DMS153 (cell line): ENCODE measurements at regions not wholly inside any gene's neighbourhood (a gene's known extent, or its start where the extent isn't known, plus 50 kb on each side); places are given as distances from the start of the nearest gene placed in this dataset.
"Not testable (repeated sequence)": the region's sequence is repeated elsewhere in the genome, so short reads cannot be mapped to it uniquely, and the experiment has no call there.

Source experiments
- DNase-seq: peaks from one replicate; lab custom pipeline; 2025; lab: John Stamatoyannopoulos, UW

DNA sequence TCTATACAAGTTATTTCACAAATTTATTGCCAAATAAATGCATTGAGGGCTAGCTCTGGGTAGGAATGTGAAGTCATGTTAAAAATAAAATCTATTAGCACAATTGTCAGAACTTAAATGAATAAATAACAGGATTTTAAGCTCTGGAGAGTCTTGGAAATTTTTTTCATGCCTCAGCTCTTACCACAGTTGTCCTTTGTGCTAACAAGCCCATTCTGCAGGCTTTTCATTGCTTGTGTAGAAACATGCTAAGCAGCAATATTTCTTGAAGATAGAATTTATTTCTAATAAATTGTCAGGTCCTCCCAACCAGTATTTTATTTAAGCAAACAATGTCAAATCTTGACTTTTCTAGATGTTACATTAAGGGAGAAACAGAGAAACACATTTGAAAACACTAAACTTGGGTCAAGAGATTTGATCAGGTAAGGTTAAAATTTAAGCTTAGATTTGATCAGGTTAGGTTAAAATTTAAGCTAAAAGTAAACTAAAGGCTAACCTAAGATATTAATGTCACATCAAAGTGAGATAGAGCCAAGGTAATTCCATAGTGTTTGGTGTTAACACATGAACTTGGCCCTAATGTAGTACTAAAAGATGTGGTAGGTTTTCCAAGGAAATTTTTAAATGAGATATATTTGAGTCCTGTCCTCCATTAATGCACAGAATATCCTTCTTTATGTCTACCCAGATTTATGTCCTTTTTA is 179.1 kb upstream of the IL1RAPL1 start:
- DNase-seq, result no peak

DNA sequence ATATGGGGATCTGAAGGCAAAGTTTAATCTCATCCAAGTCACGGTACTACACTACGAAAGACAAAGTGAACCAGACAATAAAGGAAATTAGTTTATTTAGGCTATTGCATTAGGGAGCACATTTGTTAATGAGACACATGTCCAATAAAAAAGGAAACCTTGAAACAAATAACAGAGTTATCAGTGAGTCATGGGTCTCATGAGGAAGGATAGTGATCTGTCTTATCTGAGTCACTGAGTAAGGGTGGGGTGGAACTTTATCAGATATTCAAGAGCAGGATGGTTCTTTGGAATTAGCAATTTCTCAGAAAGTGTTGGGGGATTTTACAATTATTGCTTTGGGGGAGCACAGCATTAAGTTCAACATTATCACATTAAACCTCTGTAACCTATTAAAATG is 188.9 kb upstream of the IL1RAPL1 start:
- DNase-seq, result no peak

DNA sequence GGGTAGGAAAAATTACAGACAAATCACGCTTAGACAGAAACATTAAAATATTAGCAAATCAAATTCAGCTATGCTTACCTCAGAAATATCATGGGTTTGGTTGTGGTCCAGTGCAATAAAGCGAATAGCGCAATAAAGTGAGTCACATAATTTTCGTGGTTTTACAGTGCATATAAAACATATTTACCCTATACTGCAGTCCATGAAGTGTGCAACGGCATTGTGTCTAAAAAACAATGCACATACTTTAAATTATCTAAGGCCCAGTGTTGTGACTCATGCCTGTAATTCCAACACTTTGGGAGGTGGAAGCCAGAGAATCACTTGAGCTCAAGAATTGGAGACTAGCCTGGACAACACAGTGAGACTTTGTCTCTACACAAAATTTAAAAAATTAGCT is 195.7 kb upstream of the IL1RAPL1 start:
- no peak for DNase-seq

DNA sequence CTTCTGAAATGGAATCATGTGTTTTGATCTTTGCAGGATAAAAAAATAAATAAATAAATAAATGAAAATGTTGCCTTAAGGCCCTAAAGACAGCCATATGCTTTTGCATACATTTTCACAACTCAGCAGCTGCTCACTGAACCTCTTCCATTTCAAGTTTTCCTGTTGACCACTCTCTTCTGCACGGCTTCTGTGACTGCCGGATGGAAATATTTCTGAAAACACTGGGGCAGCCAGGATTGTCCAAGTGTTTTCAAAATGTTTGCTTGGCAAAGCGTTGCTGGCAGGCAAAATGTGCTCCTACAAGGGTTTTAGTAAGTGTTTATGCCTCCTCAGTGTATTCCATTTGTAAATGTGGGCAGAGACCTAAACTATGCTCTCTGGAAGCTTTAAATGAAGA is 208.1 kb upstream of the IL1RAPL1 start:
- no peak for DNase-seq

DNA sequence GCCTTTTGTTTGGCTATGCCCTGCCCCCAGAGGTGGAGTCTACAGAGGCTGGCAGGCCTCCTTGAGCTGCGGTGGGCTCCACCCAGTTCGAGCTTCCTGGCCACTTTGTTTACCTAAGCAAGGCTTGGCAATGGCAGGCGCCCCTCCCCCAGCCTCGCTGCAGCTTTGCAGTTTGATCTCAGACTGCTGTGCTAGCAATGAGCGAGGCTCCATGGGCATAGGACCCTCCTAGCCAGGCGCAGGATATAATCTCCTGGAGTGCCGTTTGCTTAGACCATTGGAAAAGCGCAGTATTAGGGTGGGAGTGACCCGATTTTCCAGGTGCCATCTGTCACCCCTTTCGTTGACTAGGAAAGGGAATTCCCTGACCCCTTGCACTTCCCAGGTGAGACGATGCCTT is 219.6 kb upstream of the IL1RAPL1 start:
- not testable (repeated sequence) for DNase-seq

DNA sequence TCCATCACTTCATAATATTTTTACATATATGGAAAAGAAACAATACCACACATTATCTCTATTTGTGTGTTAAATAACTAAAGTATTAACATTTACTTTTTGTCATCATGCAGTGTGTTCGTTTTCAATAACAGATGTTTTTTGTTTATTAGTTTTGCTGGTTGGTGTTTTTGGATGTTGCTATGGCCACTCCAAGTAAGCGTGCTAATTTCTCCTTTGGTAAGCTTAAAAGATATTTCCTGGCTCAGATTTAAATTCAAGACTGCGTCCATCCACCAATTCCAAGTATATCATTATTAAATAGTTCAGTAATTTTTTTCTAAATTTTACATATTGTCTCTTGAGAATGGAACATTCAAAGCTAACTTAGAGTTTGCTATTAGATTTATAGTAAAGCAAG is 235.4 kb upstream of the IL1RAPL1 start:
- no peak for DNase-seq

DNA sequence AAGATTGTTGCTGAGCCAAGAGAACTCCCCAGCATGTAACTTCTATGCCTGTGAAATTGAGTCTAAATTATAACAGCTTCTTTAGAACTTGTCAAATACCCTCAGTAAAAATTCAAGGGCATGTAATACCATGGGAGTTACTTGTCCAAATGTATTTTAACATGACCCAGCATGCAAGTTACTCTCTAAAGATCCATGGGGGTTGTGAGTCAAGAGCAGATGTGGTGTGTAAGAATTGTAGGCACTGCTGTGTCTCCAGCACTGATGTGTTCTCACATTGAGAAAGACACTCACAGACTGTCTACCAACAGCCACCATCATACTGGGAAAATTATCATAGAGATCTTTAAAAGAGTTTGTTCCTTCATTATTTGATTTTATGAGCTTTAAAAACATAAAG is 237.4 kb upstream of the IL1RAPL1 start:
- no peak for DNase-seq

DNA sequence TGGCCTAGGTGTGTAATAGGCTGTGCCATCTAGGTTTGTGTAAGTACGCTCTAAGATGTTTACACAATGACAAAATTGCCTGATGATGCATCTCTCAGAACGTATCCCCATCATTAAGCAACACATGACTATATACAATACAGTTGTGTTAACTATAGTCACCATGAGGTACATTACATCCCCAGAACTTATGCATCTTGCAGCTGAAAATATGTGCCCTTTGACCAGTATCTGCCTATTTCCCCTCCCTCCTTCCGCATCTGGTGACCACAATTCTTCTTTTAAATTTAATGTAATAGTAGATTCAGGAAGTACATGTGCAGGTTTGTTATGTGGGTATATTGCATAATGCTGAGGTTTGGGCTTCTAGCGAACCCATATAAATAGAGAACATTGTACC is 239.8 kb upstream of the IL1RAPL1 start:
- DNase-seq, result no peak

DNA sequence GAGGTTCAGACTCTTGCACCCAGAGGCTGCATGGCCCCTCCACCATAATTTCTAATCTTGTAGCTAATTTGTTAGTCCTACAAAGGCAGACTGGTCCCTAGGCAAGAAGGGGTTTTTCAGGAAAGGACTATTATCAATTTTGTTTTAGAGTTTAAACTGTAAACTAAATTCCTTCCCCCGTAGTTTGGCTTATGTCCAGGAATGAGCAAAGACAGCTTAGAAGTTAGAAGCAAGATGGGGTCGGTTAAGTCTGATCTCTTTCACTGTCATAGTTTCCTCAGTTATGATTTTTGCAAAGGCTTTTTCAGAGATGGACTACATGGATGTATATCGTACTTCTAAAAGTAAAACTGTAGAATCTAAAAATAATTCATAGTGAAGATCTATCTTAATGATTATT is 258.1 kb upstream of the IL1RAPL1 start:
- no peak for DNase-seq

DNA sequence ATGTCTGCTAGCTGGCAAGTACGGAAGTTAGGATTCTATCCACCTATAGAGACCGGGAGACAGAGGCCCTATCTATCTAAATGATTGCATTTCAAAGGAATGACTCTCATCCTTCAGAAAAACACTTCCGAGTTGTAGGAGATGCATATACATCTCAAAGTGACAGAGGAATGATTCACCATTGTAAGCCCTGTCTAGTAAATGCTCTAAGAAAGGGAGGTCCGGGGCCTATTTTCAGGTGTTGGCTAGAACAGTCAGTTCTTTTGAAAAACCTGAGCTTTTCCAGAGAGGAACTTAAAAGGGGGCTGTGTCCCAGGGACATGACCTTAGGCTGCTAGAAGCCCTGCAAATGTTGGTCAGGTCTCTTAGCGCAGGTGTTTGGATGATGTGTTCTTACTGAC is 262.9 kb upstream of the IL1RAPL1 start:
- no peak for DNase-seq

DNA sequence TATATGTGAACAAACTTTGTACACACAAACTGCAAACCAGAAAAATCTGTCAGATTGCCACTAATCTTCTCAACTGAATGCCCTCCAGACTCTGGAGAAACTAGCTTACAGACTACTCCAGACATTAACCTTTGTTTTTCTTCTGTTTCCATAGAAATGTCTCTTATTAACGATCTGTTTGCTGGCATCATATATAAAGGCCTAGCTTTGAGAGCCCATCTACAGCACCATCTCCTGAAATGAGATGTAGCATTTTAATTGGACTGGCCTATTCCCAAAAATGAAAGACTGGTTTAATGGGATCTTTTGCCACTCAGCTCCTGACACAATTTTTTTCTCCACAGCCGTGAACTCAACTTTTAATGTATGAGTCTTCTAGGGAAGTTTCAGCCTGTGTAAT is 266.0 kb upstream of the IL1RAPL1 start:
- DNase-seq, result no peak

DNA sequence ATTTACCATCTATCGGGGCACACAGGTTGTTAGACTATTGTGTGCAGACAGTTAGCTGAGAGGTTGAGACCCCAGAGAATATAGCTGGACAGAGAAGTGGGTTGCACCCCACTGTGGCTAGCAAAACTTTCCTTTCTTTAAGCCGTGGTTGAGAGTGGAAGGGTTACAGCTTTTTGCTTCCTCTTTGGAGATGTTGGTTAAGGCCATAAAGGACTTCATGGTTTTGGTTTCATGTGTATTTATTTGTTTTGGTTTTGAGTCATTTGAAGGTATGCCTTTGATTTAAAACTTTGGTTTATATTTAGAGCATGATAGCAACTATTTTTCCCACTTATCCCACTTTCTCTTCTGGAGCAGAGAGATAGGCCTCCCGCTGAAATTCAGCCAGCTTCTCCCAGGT is 274.3 kb upstream of the IL1RAPL1 start:
- DNase-seq, result no peak

DNA sequence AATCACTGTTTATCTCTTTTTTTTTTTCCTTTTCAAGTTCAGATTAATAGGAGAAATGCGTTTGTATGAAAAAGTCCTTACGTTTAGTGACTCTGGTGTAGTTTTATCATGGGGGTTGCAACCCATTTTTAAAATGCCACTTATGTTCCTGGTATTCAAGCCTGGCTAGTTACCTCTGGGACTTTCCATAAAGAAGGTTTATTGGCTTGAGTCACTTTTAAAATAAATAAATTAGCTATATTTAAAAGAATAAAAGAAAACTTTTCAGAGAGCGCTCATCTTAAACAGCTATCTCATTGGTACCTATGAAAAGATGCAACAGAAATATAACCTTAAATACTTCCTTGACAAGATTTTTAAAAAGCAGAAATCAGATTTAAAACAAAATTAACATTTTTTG is 275.0 kb upstream of the IL1RAPL1 start:
- DNase-seq, result no peak

DNA sequence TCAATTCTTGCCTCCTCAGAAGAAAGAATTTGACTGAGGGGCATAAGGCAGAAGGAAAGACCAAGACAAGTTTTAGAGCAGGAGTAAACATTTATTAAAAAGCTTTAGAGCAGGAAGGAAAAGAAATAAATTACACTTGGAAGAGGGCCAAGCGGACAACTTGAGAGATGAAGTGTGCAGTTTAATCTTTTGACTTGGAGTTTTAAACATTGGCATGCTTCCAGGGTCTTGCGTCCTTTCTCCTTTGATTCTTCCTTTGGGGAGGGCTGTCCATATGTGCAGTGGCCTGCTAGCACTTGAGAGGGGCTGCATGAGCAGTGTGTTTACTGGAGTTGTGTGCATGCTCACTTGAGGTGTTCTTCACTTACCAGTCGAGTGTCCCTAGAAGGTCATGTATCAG is 275.8 kb upstream of the IL1RAPL1 start:
- DNase-seq, result no peak

DNA sequence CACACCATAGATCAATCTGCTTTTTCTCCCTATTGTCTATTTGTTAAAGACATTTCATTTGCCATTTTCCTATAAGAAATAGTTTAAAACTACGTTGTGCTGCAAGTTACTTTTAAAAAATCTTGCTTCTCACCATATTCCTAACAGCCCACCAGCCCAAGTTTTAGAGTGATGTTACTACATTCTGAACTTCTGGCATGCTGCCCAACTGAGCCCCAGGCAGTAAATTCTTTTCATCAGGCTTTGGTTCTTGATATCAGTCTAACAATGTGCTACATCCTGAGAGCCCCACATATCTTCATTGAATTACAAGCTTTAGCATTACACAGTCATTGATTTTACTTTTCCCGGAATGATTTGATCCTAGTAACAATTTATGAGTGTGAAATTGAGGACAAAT is 283.8 kb upstream of the IL1RAPL1 start:
- no peak for DNase-seq

DNA sequence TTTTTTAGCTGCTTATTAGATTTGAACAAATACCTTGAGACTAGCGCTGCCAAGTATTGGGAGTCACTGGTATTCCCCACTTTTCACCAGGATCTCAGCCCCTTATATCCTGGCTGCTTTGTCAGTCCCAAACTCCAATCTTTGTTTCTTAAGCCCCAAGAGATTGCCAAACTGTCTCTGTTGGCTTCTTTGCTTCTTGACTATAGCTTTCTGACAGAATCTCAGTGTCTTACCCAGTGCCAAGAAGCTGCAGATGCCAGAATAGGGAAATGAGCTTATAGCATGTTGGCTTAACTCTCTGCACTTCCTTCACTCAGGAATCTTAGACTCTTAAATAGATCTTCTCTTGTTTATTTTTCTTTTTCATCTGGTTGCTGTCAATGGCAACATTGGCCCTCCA is 297.5 kb upstream of the DCAF8L1 start:
- no peak for DNase-seq

DNA sequence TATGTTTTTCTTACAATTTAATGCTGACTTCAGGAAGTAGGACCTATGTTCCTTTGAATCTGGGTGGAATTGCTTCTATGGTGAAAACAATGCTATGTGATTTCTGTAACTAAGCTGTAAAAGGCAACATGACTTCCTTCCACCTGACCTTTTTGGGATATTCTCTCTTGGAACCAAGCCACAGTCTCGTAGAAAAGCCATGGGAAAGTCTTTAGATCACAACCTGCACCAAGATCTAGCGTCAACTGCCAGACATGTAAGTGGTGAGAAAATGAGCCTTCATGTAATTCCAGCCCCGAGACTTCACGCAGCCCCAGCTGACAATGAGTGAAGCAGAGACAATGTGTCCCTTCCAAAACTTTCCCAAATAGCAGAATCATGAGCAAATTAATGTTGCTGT is 297.0 kb upstream of the DCAF8L1 start:
- no peak for DNase-seq

DNA sequence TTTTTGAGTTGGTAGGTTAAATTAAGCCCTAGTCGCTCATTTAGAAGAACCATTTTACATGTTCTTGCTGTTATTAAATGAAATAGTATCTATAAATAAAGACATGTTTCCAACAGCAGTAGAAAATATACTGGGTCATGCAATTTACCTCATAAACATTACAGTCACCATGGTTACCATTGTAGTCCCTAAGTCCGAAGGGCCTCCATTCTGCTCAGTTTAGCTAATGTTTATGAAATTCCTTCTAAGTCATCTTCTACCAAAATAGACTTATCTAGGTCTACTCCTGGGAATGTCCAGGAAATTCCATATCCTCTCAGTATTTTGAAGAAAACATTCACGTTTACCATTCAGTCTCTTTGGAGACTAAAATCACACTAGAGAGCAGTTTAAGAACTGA is 292.5 kb upstream of the DCAF8L1 start:
- no peak for DNase-seq

DNA sequence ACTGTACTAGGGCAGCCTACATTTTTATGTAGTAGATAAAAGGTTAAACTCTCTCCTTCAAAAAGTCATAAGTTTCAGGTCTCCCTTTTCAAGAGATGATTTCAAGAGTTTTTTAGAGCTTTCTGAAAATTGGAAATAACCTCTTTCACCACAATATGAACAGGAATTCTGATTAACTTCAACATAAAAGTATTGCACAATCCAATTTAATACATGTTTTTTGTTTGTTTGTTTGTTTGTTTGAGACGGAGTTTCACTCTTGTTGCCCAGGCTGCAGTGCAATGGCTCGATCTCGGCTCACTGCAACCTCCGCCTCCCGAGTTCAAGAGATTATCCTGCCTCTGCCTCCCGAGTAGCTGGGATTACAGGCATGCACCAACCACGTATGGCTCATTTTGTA is 265.4 kb upstream of the DCAF8L1 start:
- no peak for DNase-seq

DNA sequence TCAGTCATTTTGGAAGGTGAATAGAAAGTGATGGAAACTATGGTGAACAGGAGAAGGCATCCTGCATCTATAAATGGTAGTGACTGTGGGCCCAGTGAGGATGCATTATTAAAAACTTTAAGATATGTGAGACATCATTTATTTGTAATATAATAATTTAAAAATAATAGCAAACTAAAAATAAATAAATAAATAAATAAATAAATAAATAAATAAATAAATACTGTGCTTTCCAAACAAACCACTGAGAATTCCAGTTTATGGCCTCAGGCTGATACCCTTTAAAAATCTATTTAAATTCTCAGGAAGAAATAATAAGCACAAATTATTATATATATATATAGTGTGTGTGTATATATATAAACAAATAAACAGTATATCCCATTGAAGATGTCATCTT is 248.0 kb upstream of the DCAF8L1 start:
- DNase-seq, result no peak

DNA sequence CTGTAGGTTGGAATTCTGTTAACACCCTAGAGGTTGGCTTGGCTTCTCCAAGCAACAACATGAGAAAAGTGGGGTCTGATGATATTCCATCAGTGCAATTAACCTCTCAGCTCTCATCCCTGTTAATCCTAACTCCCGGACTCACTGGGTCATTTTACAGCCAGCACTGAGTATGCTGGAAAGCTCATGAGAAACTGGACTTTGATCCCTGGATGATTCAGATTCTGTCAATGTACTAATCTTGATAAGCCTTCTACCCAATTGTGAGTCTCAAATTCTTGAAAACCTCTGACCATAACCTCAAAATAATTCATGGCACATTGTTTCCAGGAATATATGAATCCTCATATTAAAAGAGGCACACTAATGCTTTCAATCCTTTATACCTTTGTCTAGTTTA is 244.3 kb upstream of the DCAF8L1 start:
- DNase-seq, result no peak

DNA sequence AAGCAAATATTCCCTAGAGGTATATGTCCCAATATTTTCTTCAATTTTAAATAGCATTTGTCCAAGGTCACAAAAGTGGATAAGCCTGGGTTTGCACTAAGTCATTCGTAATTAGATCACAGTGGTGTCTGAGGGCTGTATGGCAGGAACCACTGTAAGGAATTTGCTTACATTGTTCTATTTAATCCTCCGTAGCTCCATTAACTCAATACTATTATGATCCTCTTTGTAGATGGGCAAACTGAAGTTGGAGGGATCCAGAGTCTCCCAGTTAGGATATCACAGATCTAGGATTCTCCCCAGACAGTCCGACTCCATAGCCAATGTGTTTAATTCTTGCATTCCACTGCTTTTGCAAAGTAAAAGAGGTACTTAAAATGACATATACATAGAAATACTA is 242.7 kb upstream of the DCAF8L1 start:
- no peak for DNase-seq

DNA sequence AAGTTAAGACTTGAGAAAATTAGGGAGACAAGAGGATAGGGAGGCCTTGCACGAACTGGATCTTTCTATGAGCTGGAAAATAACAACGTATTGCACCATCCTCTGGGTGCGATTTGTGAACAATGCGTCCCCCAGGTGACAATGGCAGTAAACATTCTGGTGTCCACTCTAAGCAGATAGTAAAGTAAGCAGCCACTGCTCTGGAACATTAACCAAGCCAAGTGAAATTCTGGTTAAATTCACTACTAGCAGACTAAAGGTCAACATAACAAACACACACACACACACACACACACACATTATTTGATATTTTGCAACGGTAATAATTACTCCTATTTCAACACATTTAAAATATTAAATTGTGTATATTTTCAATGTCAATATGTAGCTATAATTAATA is 242.2 kb upstream of the DCAF8L1 start:
- DNase-seq, result no peak

DNA sequence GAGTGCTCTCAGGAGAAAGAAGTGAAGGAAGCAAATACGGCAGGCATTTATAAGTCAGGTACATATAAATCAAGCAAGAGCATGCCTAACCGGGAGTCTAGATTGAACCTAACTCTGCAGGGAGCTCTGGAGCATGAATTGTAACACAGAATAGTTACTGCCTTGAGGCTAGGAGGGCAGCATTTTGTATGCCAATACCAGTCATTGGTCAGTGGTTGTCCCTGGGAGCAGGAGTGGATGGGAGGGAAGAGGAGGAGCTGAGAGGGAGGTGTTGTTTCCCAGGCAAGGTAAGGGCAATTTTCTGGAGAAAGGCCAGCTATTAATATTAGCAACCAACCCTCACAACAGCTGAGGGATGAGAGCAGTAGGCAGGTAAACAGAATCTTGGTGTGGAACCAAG is 224.7 kb upstream of the DCAF8L1 start:
- DNase-seq, result peak; percentile 19

DNA sequence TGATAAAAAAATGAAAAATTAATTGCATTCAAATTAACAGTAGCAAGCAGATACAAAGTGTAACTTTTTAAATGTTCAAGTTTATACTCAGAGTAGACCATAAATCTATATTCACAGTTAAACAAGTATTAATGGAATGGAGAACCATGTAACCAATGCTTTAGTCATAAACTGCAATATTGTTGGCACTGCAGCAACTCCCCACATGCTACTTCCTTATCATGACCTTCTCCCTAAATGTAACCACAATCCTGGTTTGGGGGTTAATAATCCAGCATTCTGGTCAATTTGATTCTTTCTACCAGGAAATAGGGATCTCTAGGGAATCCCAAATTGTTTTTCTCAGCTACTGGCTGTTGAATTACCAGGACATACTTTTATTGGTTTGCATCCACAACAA is 223.9 kb upstream of the DCAF8L1 start:
- no peak for DNase-seq
